SKM-1 (cell line): ENCODE measurements at regions not wholly inside any gene's neighbourhood (a gene's known extent, or its start where the extent isn't known, plus 50 kb on each side); places are given as distances from the start of the nearest gene placed in this dataset.
"Not testable (repeated sequence)": the region's sequence is repeated elsewhere in the genome, so short reads cannot be mapped to it uniquely, and the experiment has no call there.

ENCODE experiments used
- DNase-seq: peaks from one replicate; lab custom pipeline; 2025; ENCODE audit not compliant: unreplicated experiment; lab: John Stamatoyannopoulos, UW

GRCh38 chr7:68756986-68757495 lies 841.2 kb upstream of the AUTS2 start:
- no peak for DNase-seq

GRCh38 chr7:68760556-68760955 lies 837.7 kb upstream of the AUTS2 start:
- no peak for DNase-seq

GRCh38 chr7:68767462-68767861 lies 830.8 kb upstream of the AUTS2 start:
- no peak for DNase-seq

GRCh38 chr7:68770649-68771048 lies 827.6 kb upstream of the AUTS2 start:
- no peak for DNase-seq

- DNase-seq, result no peak
Measured at GRCh38 chr7:68776326-68776725, 821.9 kb upstream of the AUTS2 start.

GRCh38 chr7:68783684-68784083 lies 814.6 kb upstream of the AUTS2 start:
- no peak for DNase-seq

GRCh38 chr7:68785036-68785435 lies 813.2 kb upstream of the AUTS2 start:
- no peak for DNase-seq

- DNase-seq, result no peak
Measured at GRCh38 chr7:68787566-68787965, 810.7 kb upstream of the AUTS2 start.

GRCh38 chr7:68788529-68788928 lies 809.7 kb upstream of the AUTS2 start:
- not testable (repeated sequence) for DNase-seq

- DNase-seq, result no peak
Measured at GRCh38 chr7:68789597-68789996, 808.7 kb upstream of the AUTS2 start.

GRCh38 chr7:68792351-68792750 lies 805.9 kb upstream of the AUTS2 start:
- DNase-seq, result no peak

GRCh38 chr7:68793513-68793912 lies 804.8 kb upstream of the AUTS2 start:
- DNase-seq, result no peak

GRCh38 chr7:68800316-68800715 lies 798.0 kb upstream of the AUTS2 start:
- no peak for DNase-seq

- DNase-seq, result no peak
Measured at GRCh38 chr7:68805159-68805558, 793.1 kb upstream of the AUTS2 start.

- no peak for DNase-seq
Measured at GRCh38 chr7:68807666-68808065, 790.6 kb upstream of the AUTS2 start.

GRCh38 chr7:68813551-68814080 lies 784.7 kb upstream of the AUTS2 start:
- no peak for DNase-seq

- no peak for DNase-seq
Measured at GRCh38 chr7:68816491-68816890, 781.8 kb upstream of the AUTS2 start.

GRCh38 chr7:68820321-68820720 lies 778.0 kb upstream of the AUTS2 start:
- no peak for DNase-seq

GRCh38 chr7:68821846-68822245 lies 776.4 kb upstream of the AUTS2 start:
- no peak for DNase-seq

- DNase-seq, result no peak
Measured at GRCh38 chr7:68823996-68824780, 774.1 kb upstream of the AUTS2 start.

- no peak for DNase-seq
Measured at GRCh38 chr7:68828575-68828974, 769.7 kb upstream of the AUTS2 start.

GRCh38 chr7:68833422-68833821 lies 764.9 kb upstream of the AUTS2 start:
- DNase-seq, result no peak

- no peak for DNase-seq
Measured at GRCh38 chr7:68839014-68839413, 759.3 kb upstream of the AUTS2 start.
